Pulmonary artery endothelial cell (primary cell): ENCODE measurements at regions not wholly inside any gene's neighbourhood (a gene's known extent, or its start where the extent isn't known, plus 50 kb on each side); places are given as distances from the start of the nearest gene placed in this dataset.

Experiments
- DNase-seq: peaks from one replicate; pipeline ENCODE4 v3.0.0-alpha.2; 2011; ENCODE audit warnings: low read depth, low spot score

GRCh38 chr13:29929062-29929847, 78.8 kb upstream of the UBL3 start:
- DNase-seq = no peak

- no peak for DNase-seq
Measured at GRCh38 chr13:29926098-29926476, 75.7 kb upstream of the UBL3 start.

- no peak for DNase-seq
Measured at GRCh38 chr13:29925457-29926097, 75.2 kb upstream of the UBL3 start.

DNA sequence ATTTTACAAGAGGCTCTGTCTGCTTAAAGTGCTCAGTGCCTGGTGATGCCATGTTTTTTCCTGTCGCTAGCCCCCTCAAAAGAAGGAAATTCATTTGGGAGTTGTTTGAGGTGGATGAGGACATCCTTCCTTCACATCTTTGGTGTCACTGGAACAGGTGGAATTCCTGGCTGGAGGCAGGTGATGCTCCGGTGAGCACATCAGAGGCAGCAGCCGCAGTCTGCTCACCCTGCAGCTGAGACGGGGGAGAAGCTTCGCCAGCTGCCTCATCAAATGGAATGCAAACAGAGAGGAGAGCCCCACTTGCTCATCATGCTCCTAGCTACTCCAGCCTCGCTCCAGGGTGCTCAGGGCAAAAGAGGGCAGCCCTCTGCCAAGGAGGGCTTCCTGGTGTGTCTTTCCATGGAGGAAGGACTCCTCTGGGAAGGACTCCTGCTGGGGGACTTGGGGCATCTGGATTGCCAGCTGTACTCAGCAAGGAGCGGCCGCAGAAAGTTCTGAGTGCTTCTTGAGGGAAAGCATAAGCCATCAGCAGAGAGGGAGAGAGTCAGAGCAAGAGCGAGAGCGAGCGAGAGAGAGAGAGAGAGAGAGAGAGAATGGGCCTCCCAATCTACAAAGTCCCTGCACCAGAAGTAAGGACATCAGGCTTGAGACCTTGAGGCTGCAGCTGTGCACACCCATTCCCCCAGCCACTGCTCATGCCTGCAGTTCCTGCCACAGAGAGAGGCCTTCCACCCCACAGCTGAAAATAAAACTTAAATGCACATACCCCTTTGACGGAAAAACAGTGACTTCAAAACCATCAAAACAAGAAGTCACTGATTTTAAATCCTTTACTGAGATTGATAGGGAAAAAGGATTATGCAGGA, 74.3 kb upstream of the UBL3 start:
- DNase-seq = no peak

DNA sequence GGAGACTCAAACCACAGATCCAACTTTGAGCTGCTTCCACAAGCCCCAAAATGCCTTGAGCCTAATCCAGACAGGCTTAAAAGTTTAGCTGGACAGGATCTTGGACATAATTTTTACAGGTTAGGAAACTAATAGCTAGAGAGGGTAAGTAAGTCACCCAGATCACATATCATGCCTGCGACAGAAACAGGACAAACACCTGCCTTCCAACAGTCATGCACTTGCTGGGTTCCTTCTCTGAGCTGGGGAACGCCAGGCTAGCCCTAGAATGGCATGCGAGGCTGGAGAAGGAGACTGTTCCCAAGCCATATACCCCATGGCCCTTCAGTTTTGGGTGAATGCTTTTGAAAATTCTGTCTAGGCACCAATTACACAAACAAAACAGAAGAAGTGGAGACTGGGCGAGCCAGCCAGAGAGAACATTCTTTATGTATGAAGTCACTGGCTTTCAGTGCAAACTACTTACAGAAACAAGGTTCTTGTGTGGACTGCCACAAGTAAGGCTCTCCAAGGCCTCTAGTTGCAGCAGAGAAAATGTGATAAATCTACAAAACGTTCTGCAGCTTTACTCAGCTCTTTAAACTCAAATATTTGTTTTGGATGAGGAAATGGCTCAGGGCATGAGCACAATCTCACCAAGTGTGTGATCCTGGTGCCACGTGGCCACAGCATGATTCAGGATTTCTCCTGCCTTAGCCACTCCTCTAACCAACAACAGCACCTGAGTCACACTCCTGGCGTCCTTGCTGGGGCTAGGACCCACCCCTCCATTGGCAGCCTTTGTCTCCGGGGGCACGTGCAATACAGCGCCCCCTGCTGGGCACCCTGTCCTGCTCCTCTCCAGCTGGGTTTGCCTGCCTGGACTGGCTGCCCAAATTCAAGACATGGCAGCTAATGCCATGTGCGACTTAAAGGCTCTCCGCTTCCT, 73.4 kb upstream of the UBL3 start:
- peak; percentile 68 for DNase-seq

DNA sequence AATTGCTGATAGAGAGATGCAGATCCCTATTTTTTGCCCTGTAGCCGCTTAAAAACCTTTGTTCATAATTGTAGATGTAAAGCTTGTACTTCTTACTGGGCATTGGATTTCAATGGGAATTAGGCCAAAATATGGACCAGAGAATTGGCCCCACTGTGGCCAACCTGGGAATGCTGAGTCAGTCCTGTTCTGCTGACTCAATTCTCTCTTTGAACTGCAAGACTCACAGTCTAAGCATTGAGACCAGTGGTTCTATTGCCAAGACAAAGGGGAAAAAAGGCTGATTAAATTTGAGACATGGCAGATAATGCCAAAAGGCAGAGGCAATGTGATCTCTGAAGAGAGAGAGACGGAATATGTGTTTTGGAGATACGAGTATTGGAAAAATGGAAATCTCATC, 72.5 kb upstream of the UBL3 start:
- no peak for DNase-seq

- no peak for DNase-seq
Measured at GRCh38 chr13:29922281-29922821, 71.9 kb upstream of the UBL3 start.

DNA sequence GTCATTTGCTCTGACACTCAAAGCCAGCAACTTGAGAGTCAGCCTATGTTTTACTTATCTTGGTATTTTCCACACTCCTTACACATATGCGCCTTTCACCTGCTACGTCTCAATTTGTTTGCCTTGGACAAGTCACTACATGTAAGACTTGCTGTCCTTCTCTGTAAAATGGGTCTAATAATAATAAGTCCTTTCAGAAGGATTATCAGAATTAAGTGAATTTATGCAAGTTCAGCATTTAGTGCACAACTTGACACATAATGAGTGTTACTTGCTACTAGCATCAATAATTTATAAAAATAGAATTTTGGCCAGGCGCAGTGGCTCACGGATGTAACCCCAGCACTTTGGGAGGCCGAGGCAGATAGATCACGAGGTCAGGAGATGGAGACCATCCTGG, 71.1 kb upstream of the UBL3 start:
- DNase-seq = no peak

- no peak for DNase-seq
Measured at GRCh38 chr13:29920025-29920643, 69.7 kb upstream of the UBL3 start.

DNA sequence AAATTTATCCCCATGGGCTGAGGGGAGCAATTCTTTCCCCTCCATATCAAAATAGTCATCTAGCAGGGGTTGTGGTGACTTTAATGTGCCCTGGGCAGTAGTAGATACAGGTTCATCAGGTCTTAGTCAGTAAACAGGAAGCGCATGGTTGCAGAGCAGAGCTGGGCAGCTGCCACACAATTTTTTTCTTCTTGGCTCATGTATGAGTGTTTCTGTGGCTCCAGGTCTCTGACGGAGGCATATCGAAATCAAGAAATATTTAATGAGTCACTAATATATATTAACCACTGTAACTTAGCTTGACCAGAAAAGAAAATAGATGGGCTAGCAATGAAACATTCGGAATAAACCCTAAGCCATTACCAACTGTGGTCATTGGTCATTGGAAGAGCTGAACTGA, 68.4 kb upstream of the UBL3 start:
- DNase-seq = no peak

- no peak for DNase-seq
Measured at GRCh38 chr13:29917650-29918049, 67.2 kb upstream of the UBL3 start.

DNA sequence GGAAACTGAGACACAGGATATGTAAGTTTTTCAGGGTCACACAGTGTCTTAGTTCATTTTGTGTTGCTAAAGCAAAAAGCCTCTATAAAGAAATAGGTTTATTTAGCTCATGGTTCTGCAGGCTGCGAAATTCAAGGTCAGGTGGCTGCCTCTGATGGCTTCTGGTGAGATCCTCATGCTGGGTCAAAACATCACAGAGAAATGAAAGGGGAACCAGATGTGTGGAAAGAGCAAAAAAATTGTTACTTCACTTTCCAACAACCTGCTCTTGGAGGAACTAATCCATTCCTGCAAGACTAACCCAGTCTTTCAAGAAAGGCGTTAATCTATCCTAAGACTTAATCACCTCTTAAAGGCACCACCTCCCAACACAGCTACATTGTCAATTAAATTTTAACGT, 64.2 kb upstream of the UBL3 start:
- no peak for DNase-seq

GRCh38 chr13:29911781-29912418, 61.5 kb upstream of the UBL3 start:
- DNase-seq = no peak

DNA sequence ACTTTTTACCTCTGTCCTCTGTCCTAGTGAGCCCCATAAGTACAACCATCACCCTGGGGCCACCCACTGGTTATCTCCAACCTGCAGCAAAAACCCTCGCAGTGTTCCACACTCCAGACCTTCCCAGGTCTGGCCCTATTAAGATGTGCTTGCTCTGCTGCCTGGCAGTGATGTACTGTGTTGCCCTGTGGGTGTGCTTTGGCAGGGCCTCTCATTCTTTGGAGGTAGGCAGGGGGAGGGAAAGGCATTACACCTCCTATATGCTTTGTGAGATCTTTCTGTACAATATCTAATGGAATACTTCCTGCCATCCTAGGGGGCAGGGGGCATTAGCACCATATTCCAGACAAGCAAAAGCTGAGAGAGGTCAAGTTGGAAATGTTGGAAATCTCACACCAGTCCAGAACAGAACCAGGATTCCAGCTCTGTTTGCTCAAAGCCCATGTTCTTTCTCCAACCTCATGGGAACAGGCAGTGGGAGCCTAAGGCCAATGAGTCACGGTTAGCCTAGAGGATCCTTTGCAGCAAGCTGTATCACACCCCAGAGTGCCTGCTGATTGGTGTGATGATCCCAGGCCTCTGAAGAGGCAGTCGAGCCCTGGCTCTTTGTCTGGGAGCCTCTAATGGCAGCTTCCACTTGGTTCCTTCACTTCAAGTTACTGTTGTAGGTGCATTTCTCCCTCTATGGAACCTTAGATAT, 59.7 kb upstream of the UBL3 start:
- no peak for DNase-seq

DNA sequence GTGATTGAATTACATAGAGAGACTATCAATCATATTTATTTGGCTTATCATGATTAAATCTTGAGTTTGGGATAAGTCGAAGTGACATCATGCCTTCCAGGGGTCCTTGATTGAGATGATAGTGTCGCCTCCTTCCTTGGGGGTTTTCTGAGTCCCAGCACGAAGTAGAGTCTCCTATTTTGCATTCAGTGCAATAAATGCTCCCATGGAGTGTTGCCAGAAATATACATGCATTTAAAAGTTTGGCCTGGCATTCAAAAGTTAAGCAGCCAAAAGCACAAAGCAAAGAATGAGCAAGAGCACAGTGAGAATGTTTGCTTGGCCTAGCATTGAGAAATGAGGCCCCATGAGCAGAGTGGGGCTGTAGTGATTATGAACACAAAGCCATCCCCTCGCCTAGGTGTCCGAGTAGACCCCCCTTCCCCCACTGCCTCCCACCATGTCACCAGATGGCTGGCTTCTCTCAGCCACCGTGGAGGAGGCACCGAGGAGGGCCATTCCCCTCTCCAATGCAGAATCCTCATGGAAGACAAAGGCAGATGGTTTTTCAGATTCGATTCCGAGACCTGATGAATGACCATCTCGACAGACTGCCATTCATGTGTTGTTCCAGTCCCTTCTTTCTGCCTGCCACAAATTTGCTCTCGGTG, 58.8 kb upstream of the UBL3 start:
- DNase-seq = no peak

DNA sequence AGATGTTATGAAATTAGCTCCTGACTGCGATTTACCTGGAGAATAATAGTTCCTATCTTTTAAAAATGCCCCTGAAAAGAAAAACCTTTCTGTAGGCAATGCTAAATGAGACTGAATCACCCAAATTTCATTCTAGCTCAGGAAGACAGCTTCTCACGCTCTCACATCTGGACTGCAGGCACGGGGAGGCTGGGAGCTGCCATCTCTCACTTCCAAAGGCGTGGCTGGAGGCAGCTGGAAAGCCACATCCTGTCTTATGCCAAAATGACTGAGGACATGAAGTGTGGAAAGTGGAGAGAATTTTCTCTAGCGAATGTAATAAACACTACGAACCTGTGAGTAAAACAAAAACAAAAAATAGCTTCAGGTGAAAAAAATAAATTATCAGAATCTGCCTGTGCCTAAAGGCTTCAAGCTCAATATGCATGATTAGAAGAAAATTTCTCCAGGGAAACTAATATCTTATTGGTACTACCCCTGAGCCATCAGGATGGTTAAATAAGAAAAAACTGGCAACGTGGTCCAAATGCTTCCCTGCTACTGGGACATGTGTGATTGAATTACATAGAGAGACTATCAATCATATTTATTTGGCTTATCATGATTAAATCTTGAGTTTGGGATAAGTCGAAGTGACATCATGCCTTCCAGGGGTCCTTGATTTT, 58.1 kb upstream of the UBL3 start:
- no peak for DNase-seq

- DNase-seq = no peak
Measured at GRCh38 chr13:29907670-29908069, 57.3 kb upstream of the UBL3 start.

GRCh38 chr13:29906432-29907011, 56.1 kb upstream of the UBL3 start:
- no peak for DNase-seq
